ENCODE measurements at regions not wholly inside any gene's neighbourhood (a gene's known extent, or its start where the extent isn't known, plus 50 kb on each side); places are given as distances from the start of the nearest gene placed in this dataset.

DNA sequence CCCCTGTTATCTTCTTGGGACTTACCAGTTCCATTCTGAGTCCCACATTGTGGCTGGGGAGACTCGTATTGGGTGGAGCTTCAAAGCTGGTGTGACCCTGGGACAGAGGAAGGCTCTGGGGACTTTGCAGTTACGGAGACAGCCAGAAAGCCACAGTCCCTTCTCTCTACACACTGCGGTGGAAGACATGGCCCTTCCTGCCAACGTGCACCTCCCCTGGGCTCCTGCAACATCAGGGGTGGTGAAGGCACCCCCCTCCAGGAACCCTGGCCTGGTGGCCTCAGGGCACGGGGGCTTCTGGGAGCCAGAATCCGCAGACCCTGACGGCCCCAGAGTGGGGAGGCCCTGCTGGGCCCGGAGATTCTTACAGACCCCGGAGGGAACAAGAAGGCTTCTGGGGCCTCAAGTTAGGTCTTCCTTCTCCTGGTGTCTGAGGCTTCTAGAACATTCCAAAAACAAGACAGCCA is 113.0 kb downstream of the SIK1 start:
- TF ChIP-seq CTCF (IDR thresholded peaks at IDR 0.05), result no peak
- no peak for TF ChIP-seq EZH2 (IDR thresholded peaks at IDR 0.05; ENCODE audit: borderline replicate concordance, insufficient read depth, low read depth, low read length, poor library complexity, severe bottlenecking)

Measured in B cell (primary cell).